HCT116 (cell line): ENCODE measurements at regions not wholly inside any gene's neighbourhood (a gene's known extent, or its start where the extent isn't known, plus 50 kb on each side); places are given as distances from the start of the nearest gene placed in this dataset.

ENCODE experiments used
- ATAC-seq: fragments of 200-7000 bp; cut with Tn5 transposase; 2 replicates; pipeline ENCODE4 v1.9.1; 2020; ENCODE audit warnings: mild to moderate bottlenecking, moderate library complexity
- BruUV-seq: library from RNA; stranded (reverse); fragments of 400-500 nt; replicated peaks from 2 replicates; lab custom pipeline; 2021; lab: Mats Ljungman, UMichigan
- CTCF ChIA-PET: fragments of 300-600 bp; sonication (Branson Sonifier 250); formaldehyde crosslinking; loops from one replicate; lab custom pipeline; 2021; ENCODE audit warnings: antibody characterized with exemption; lab: Charles Lee
- POLR2A ChIA-PET: fragments of 300-600, 350-600 bp; sonication (Branson Sonifier 250); formaldehyde crosslinking; loops from one replicate; lab custom pipeline; 2021; ENCODE audit warnings: antibody characterized with exemption; lab: Charles Lee
- RAD21 ChIA-PET, 2 experiments: fragments of 300-600 bp; sonication (Branson Sonifier 250); formaldehyde crosslinking; loops; one replicate each; lab custom pipeline; 2023; ENCODE audit warnings: low total read pairs in 2 of 2; ENCODE audit not compliant: uncharacterized antibody in 2 of 2, unreplicated experiment in 2 of 2, low non-redundant PET in 1 of 2; lab: Charles Lee
- DNase-seq: peaks from one replicate; pipeline ENCODE4 v3.0.0-alpha.2; 2010; ENCODE audit warnings: low read depth, low spot score
- H2AFZ ChIP-seq: fragments of 200-600 bp; shearing (Covaris generic), sonication (generic); 2 replicates; pipeline ENCODE4 v1.6.1; 2017; ENCODE audit warnings: low read depth, mixed run types, mixed read lengths, antibody characterized with exemption, low read length; ENCODE audit not compliant: poor library complexity, severe bottlenecking
- H3K27ac ChIP-seq: 2 replicates; pipeline ENCODE4 v1.5.1; 2012; ENCODE audit warnings: low read depth, low read length
- H3K27me3 ChIP-seq: fragments of 200-600 bp; sonication (generic); 2 replicates; pipeline ENCODE4 v1.6.1; 2016; ENCODE audit warnings: mixed run types, low read length, mixed read lengths; ENCODE audit not compliant: insufficient read depth
- H3K36me3 ChIP-seq, 2 experiments: fragments of 200-500 bp in 1 of 2; fragments of 200-600 bp in 1 of 2; sonication (Bioruptor generic) in 1 of 2; sonication (generic) in 1 of 2; 2 replicates each; pipeline versions ENCODE4 v1.5.1 to v1.6.1; 2014 to 2016; ENCODE audit warnings: low read length in 2 of 2, inconsistent platforms in 1 of 2, mixed read lengths in 1 of 2, mixed run types in 1 of 2; ENCODE audit not compliant: insufficient read depth in 2 of 2, control insufficient read depth in 1 of 2
- H3K4me1 ChIP-seq, 2 experiments: fragments of 200-600 bp in 1 of 2; sonication (generic) in 1 of 2; 2 replicates each; pipeline versions ENCODE4 v1.5.1 to v1.6.1; 2012 to 2017; ENCODE audit warnings: low read length in 2 of 2, inconsistent platforms in 1 of 2, mild to moderate bottlenecking in 1 of 2, mixed read lengths in 1 of 2, mixed run types in 1 of 2, moderate library complexity in 1 of 2; ENCODE audit not compliant: insufficient read depth in 2 of 2, control insufficient read depth in 1 of 2
- H3K4me2 ChIP-seq: fragments of 200-600 bp; sonication (generic); 2 replicates; pipeline ENCODE4 v1.6.1; 2017; ENCODE audit warnings: mixed run types, low read length, mixed read lengths
- H3K4me3 ChIP-seq, 2 experiments: fragments of 200-600 bp in 1 of 2; sonication (generic) in 1 of 2; replicated peaks in 1 of 2; 2 replicates each; pipeline ENCODE4 v1.5.1; 2011 to 2016; ENCODE audit warnings: low read length in 2 of 2, control low read depth in 1 of 2, low read depth in 1 of 2, mild to moderate bottlenecking in 1 of 2, mixed read lengths in 1 of 2, mixed run types in 1 of 2
- H3K79me2 ChIP-seq: fragments of 200-600 bp; sonication (generic); 2 replicates; pipeline ENCODE4 v1.6.1; 2017; ENCODE audit warnings: mild to moderate bottlenecking, mixed run types, low read length, moderate library complexity, mixed read lengths; ENCODE audit not compliant: insufficient read depth
- H3K9ac ChIP-seq: fragments of 200-600 bp; sonication (generic); 2 replicates; pipeline ENCODE4 v1.6.1; 2016; ENCODE audit warnings: low read length, mixed read lengths
- H3K9me2 ChIP-seq: fragments of 200-600 bp; sonication (generic), shearing (Covaris generic); 2 replicates; pipeline ENCODE4 v1.6.1; 2017; ENCODE audit warnings: mixed run types, mild to moderate bottlenecking, moderate library complexity; ENCODE audit not compliant: insufficient read depth
- H3K9me3 ChIP-seq, 2 experiments: fragments of 200-500 bp in 1 of 2; fragments of 200-600 bp in 1 of 2; sonication (Bioruptor generic) in 1 of 2; sonication (generic) in 1 of 2; 2 replicates each; pipeline ENCODE4 v1.6.1; 2014 to 2017; ENCODE audit warnings: low read length in 2 of 2, mixed read lengths in 2 of 2, inconsistent platforms in 1 of 2, low read depth in 1 of 2, mild to moderate bottlenecking in 1 of 2, mixed run types in 1 of 2, moderate library complexity in 1 of 2; ENCODE audit not compliant: control insufficient read depth in 1 of 2, insufficient read depth in 1 of 2
- H4K20me1 ChIP-seq: fragments of 200-600 bp; sonication (generic), shearing (Covaris generic); 2 replicates; pipeline ENCODE4 v1.6.1; 2017; ENCODE audit warnings: mixed run types, mild to moderate bottlenecking, moderate library complexity; ENCODE audit not compliant: insufficient read depth
- ATF3 ChIP-seq: IDR thresholded peaks from 2 replicates; pipeline ENCODE4 v1.6.1; 2012
- CBX3 ChIP-seq: IDR thresholded peaks from 2 replicates; pipeline ENCODE4 v1.6.1; 2012; ENCODE audit warnings: low read depth
- CEBPB ChIP-seq: IDR thresholded peaks from 2 replicates; pipeline ENCODE4 v1.6.1; 2012; ENCODE audit warnings: low read depth
- CTCF ChIP-seq, 3 experiments: fragments of 200-600 bp in 1 of 3; sonication (generic) in 1 of 3; IDR thresholded peaks in 2 of 3; conservative IDR thresholded peaks in 1 of 3; 2 replicates each; pipeline ENCODE4 v1.5.1; 2012 to 2017; ENCODE audit warnings: low read depth in 2 of 3, low read length in 2 of 3, antibody characterized with exemption in 1 of 3, borderline replicate concordance in 1 of 3, control low read depth in 1 of 3, mild to moderate bottlenecking in 1 of 3, mixed read lengths in 1 of 3, mixed run types in 1 of 3, moderate library complexity in 1 of 3; ENCODE audit not compliant: insufficient read depth in 1 of 3
- EZH2phosphoT487 ChIP-seq: fragments of 200-600 bp; IDR thresholded peaks from 2 replicates; pipeline ENCODE4 v1.6.1; 2018; ENCODE audit warnings: antibody characterized with exemption, borderline replicate concordance
- POLR2A ChIP-seq: IDR thresholded peaks from 2 replicates; pipeline ENCODE4 v1.7.0; 2011; ENCODE audit warnings: borderline replicate concordance; ENCODE audit not compliant: insufficient read depth, insufficient read length; ENCODE audit errors: extremely low read depth
- RAD21 ChIP-seq: IDR thresholded peaks from 2 replicates; pipeline ENCODE4 v1.6.1; 2012; ENCODE audit warnings: low read depth, mild to moderate bottlenecking
- SIN3A ChIP-seq: IDR thresholded peaks from 2 replicates; pipeline ENCODE4 v1.6.1; 2012; ENCODE audit warnings: low read depth
- SRF ChIP-seq: IDR thresholded peaks from 2 replicates; pipeline ENCODE4 v1.6.1; 2012; ENCODE audit warnings: low read depth
- TCF7L2 ChIP-seq: IDR thresholded peaks from 2 replicates; pipeline ENCODE4 v1.7.0; 2011; ENCODE audit warnings: borderline replicate concordance, inconsistent platforms; ENCODE audit not compliant: insufficient read depth, insufficient read length; ENCODE audit errors: extremely low read depth
- YY1 ChIP-seq: IDR thresholded peaks from 2 replicates; pipeline ENCODE4 v1.6.1; 2011; ENCODE audit warnings: low read length, low read depth, moderate library complexity, mild to moderate bottlenecking; ENCODE audit not compliant: insufficient replicate concordance; ENCODE audit errors: extremely low read depth
- ZFX ChIP-seq: fragments of 450-650 bp; IDR thresholded peaks from 2 replicates; pipeline ENCODE4 v1.6.1; 2017
- intact Hi-C: fragments of 100-400 bp; cut with micrococcal nuclease; formaldehyde crosslinking; loops from 2 replicates; pipeline ENCODE4 v1.10.0; 2022

GRCh38 chr5:22947921-22948320 lies 94.8 kb upstream of the CDH12 start:
- H3K27me3 ChIP-seq: no peaks in the 10 kb centered on the region
- H3K9me3 ChIP-seq: peaks cover 0 to 17% of the 10 kb centered on the region in 2 experiments; a peak in 2 of 4 replicates
- no peaks in the 10 kb centered on the region for H3K4me1 ChIP-seq
- H3K27ac ChIP-seq: no peak overlapping the region
- H3K4me2 ChIP-seq: no peak overlapping the region
- H3K9me2 ChIP-seq: no peaks in the 10 kb centered on the region
- no peaks in the 10 kb centered on the region for H4K20me1 ChIP-seq
- BruUV-seq: no TSS peak
- ChIA-PET RAD21 (no interaction called here), POLR2A (no interaction called here)
- H3K79me2 ChIP-seq: no peaks in the 10 kb centered on the region
- no peaks in the 10 kb centered on the region for H3K36me3 ChIP-seq
- no peak overlapping the region for H3K4me3 ChIP-seq
- intact Hi-C loops: no loop called here
- H2AFZ ChIP-seq: no peak overlapping the region
- no peak for ATAC-seq
- TF ChIP-seq CTCF (IDR thresholded peaks at IDR 0.05 in 2 of 3, conservative IDR thresholded peaks at IDR 0.05 in 1 of 3; ENCODE audit: borderline replicate concordance in 1 of 3, insufficient read depth in 1 of 3, low read depth in 2 of 3, low read length in 2 of 3) (no peak), SIN3A (no peak), POLR2A (no peak), EZH2phosphoT487 (no peak), ATF3 (no peak), CBX3 (no peak), RAD21 (no peak), TCF7L2 (no peak), ZFX (no peak), CEBPB (no peak), YY1 (no peak), SRF (no peak)
- TF ChIP-seq, all 23 proteins: peak for 0
- H3K9ac ChIP-seq: no peak overlapping the region
- CTCF ChIA-PET: no interaction called here
- DNase-seq: no peak
